Lower lobe of right lung (tissue), 2 donors: ENCODE measurements at regions not wholly inside any gene's neighbourhood (a gene's known extent, or its start where the extent isn't known, plus 50 kb on each side); places are given as distances from the start of the nearest gene placed in this dataset.

Experiments used
- ATAC-seq, 2 donors: fragments of 200-7000 bp; cut with Tn5 transposase; one replicate each; pipeline ENCODE4 v1.9.1; 2020 to 2022; ENCODE audit warnings: mild to moderate bottlenecking in 2 of 2, moderate library complexity in 2 of 2
- DNase-seq: peaks from one replicate; pipeline ENCODE4 v3.0.0-alpha.2; 2020
- H3K27ac ChIP-seq: fragments of 200-600 bp; one replicate; pipeline ENCODE4 v1.8.0; 2022
- H3K27me3 ChIP-seq: fragments of 200-600 bp; one replicate; pipeline ENCODE4 v1.8.0; 2022; ENCODE audit warnings: low read depth
- H3K36me3 ChIP-seq: fragments of 200-600 bp; one replicate; pipeline ENCODE4 v1.8.0; 2022; ENCODE audit warnings: mild to moderate bottlenecking
- H3K4me1 ChIP-seq: fragments of 200-600 bp; one replicate; pipeline ENCODE4 v1.8.0; 2022
- H3K4me3 ChIP-seq: fragments of 200-600 bp; one replicate; pipeline ENCODE4 v1.8.0; 2022; ENCODE audit warnings: mild to moderate bottlenecking
- H3K9me3 ChIP-seq: fragments of 200-600 bp; one replicate; pipeline ENCODE4 v1.8.0; 2022
- intact Hi-C: fragments of 100-400 bp; cut with DNase I; formaldehyde crosslinking; loops from one replicate; pipeline ENCODE4 v1.11.0; 2022
- TF ChIP-seq, protein P1 (sequence below): fragments of 200-600 bp; IDR thresholded peaks from one replicate; pipeline ENCODE4 v1.8.0; 2022; ENCODE audit warnings: antibody characterized with exemption, mild to moderate bottlenecking
- donor health status: DM: no; HTN: yes; CAD: no; lungs with severe emphysema.

- ATAC-seq (peak in 1 of 2 donors; percentile 8), DNase-seq (no peak)
- Histone ChIP-seq H3K27me3 (peaks cover 13% of the 10 kb centered on the region), H3K9me3 (no peaks in the 10 kb centered on the region), H3K4me3 (no peak overlapping the region), H3K4me1 (no peaks in the 10 kb centered on the region), H3K36me3 (no peaks in the 10 kb centered on the region), H3K27ac (no peak overlapping the region)
- TF ChIP-seq, protein P1, sequence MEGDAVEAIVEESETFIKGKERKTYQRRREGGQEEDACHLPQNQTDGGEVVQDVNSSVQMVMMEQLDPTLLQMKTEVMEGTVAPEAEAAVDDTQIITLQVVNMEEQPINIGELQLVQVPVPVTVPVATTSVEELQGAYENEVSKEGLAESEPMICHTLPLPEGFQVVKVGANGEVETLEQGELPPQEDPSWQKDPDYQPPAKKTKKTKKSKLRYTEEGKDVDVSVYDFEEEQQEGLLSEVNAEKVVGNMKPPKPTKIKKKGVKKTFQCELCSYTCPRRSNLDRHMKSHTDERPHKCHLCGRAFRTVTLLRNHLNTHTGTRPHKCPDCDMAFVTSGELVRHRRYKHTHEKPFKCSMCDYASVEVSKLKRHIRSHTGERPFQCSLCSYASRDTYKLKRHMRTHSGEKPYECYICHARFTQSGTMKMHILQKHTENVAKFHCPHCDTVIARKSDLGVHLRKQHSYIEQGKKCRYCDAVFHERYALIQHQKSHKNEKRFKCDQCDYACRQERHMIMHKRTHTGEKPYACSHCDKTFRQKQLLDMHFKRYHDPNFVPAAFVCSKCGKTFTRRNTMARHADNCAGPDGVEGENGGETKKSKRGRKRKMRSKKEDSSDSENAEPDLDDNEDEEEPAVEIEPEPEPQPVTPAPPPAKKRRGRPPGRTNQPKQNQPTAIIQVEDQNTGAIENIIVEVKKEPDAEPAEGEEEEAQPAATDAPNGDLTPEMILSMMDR = no peak
- intact Hi-C loops = no loop called here
Observed at GRCh38 chr22:48800036-48800885, 1027.4 kb downstream of the BRD1 start.

- H3K4me3 ChIP-seq = no peak overlapping the region
Observed at GRCh38 chr22:48799227-48799970, 1028.3 kb downstream of the BRD1 start.

GRCh38 chr22:48798281-48799226 is 1029.1 kb downstream of the BRD1 start:
- Histone ChIP-seq H3K4me1 (no peaks in the 10 kb centered on the region), H3K27ac (no peak overlapping the region), H3K27me3 (peaks cover 11% of the 10 kb centered on the region), H3K9me3 (no peaks in the 10 kb centered on the region), H3K4me3 (no peak overlapping the region), H3K36me3 (no peaks in the 10 kb centered on the region)
- no peak for ATAC-seq
- intact Hi-C loops = no loop called here
- no peak for DNase-seq
- TF ChIP-seq, protein P1 = no peak

More at GRCh38 chr22:48799227-48799970, 1028.3 kb downstream of the BRD1 start:
- TF ChIP-seq, protein P1 = no peak
- Histone ChIP-seq H3K9me3 (no peaks in the 10 kb centered on the region), H3K36me3 (no peaks in the 10 kb centered on the region), H3K27ac (no peak overlapping the region), H3K4me1 (no peaks in the 10 kb centered on the region), H3K27me3 (peaks cover 13% of the 10 kb centered on the region)
- intact Hi-C loops = no loop called here
- no peak for DNase-seq
- no peak for ATAC-seq

DNA sequence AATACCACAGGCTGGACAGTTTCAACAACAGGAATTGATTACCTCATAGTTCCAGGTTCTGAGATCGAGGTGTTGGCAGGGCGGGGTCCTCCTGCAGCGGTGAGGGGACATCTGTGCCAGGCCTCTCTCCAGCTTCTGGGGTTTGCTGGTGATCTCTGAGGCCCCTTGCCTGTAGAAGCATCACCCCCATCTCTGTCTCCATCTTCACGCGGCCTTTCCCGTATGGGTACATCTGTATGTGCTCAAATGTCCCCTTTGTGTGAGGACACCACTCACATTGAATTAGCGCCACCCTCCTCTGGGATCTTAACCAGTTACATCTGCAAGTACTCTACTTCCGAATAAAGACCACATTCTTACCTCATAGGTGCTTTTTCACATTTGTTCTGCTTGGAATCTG is 1029.9 kb downstream of the BRD1 start:
- intact Hi-C loops = no loop called here
- Histone ChIP-seq H3K27me3 (peaks cover 3% of the 10 kb centered on the region), H3K4me1 (no peaks in the 10 kb centered on the region), H3K27ac (no peak overlapping the region), H3K4me3 (no peak overlapping the region), H3K9me3 (no peaks in the 10 kb centered on the region), H3K36me3 (no peaks in the 10 kb centered on the region)
- TF ChIP-seq, protein P1 = no peak
- DNase-seq (no peak), ATAC-seq (no peak)

- H3K4me1 ChIP-seq = no peaks in the 10 kb centered on the region
- ATAC-seq = no peak
- no peaks in the 10 kb centered on the region for H3K36me3 ChIP-seq
- H3K4me3 ChIP-seq = no peak overlapping the region
- H3K9me3 ChIP-seq = no peaks in the 10 kb centered on the region
- H3K27ac ChIP-seq = no peak overlapping the region
- no peak for DNase-seq
- intact Hi-C loops = no loop called here
- TF ChIP-seq, protein P1 = no peak
- no peaks in the 10 kb centered on the region for H3K27me3 ChIP-seq
Observed at GRCh38 chr22:48796310-48797015, 1031.2 kb downstream of the BRD1 start.
